MM.1S (cell line): ENCODE measurements at regions not wholly inside any gene's neighbourhood (a gene's known extent, or its start where the extent isn't known, plus 50 kb on each side); places are given as distances from the start of the nearest gene placed in this dataset.

ENCODE experiments used
- DNase-seq: peaks from one replicate; pipeline ENCODE4 v3.0.0-alpha.2; 2015
- H2AFZ ChIP-seq: fragments of 300-600 bp; sonication (generic); 2 replicates; pipeline ENCODE4 v1.6.0; 2016; ENCODE audit warnings: antibody characterized with exemption, low read length
- H3F3A ChIP-seq: fragments of 300-600 bp; sonication (generic); 2 replicates; pipeline ENCODE4 v1.6.1; 2016; ENCODE audit warnings: mild to moderate bottlenecking, antibody characterized with exemption, low read length, moderate library complexity, mixed read lengths; ENCODE audit not compliant: insufficient read depth
- H3K27ac ChIP-seq: fragments of 300-600 bp; sonication (generic); 2 replicates; pipeline ENCODE4 v1.5.1; 2016; ENCODE audit warnings: mild to moderate bottlenecking, low read length
- H3K27me3 ChIP-seq: fragments of 300-600 bp; sonication (generic); replicated peaks from 2 replicates; pipeline ENCODE4 v1.6.0; 2016; ENCODE audit warnings: low read length; ENCODE audit not compliant: insufficient read depth
- H3K36me3 ChIP-seq: fragments of 300-600 bp; sonication (generic); replicated peaks from 2 replicates; pipeline ENCODE4 v1.6.1; 2016; ENCODE audit warnings: mild to moderate bottlenecking, low read length, mixed read lengths; ENCODE audit not compliant: insufficient read depth
- H3K4me1 ChIP-seq: fragments of 300-600 bp; sonication (generic); 2 replicates; pipeline ENCODE4 v1.6.1; 2016; ENCODE audit warnings: low read length, mixed read lengths
- H3K4me2 ChIP-seq: fragments of 300-600 bp; sonication (generic); 2 replicates; pipeline ENCODE4 v1.6.0; 2016; ENCODE audit warnings: low read depth, low read length
- H3K4me3 ChIP-seq: fragments of 300-600 bp; sonication (generic); 2 replicates; pipeline ENCODE4 v1.5.1; 2016; ENCODE audit warnings: low read length, mixed read lengths
- H3K79me2 ChIP-seq: fragments of 300-600 bp; sonication (generic); 2 replicates; pipeline ENCODE4 v1.6.1; 2016; ENCODE audit warnings: mixed run types, low read length, mixed read lengths
- H3K9ac ChIP-seq: fragments of 300-600 bp; sonication (generic); 2 replicates; pipeline ENCODE4 v1.6.1; 2016; ENCODE audit warnings: low read length, mixed read lengths
- H3K9me2 ChIP-seq: fragments of 300-600 bp; sonication (generic); replicated peaks from 2 replicates; pipeline ENCODE4 v1.6.1; 2016; ENCODE audit warnings: mild to moderate bottlenecking, low read length, mixed read lengths; ENCODE audit not compliant: insufficient read depth
- H3K9me3 ChIP-seq: fragments of 300-600 bp; sonication (generic); replicated peaks from 2 replicates; pipeline ENCODE4 v1.6.1; 2016; ENCODE audit warnings: mild to moderate bottlenecking, low read length, mixed read lengths; ENCODE audit not compliant: insufficient read depth
- H4K20me1 ChIP-seq: fragments of 300-600 bp; sonication (generic); 2 replicates; pipeline ENCODE4 v1.6.1; 2016; ENCODE audit warnings: mild to moderate bottlenecking, low read length, moderate library complexity, mixed read lengths; ENCODE audit not compliant: insufficient read depth
- EZH2 ChIP-seq: fragments of 300-600 bp; sonication (generic); optimal IDR thresholded peaks from 2 replicates; pipeline ENCODE3; 2017; ENCODE audit warnings: low read depth, mild to moderate bottlenecking, antibody characterized with exemption, low read length, mixed read lengths
- EZH2phosphoT487 ChIP-seq: fragments of 300-600 bp; sonication (generic); IDR thresholded peaks from 2 replicates; pipeline ENCODE4 v1.6.1; 2018; ENCODE audit warnings: antibody characterized with exemption, low read length
- TF ChIP-seq, protein P1 (sequence below): fragments of 300-600 bp; sonication (generic); IDR thresholded peaks from 2 replicates; pipeline ENCODE4 v1.5.1; 2016; ENCODE audit warnings: antibody characterized with exemption, low read length, mixed read lengths

DNA sequence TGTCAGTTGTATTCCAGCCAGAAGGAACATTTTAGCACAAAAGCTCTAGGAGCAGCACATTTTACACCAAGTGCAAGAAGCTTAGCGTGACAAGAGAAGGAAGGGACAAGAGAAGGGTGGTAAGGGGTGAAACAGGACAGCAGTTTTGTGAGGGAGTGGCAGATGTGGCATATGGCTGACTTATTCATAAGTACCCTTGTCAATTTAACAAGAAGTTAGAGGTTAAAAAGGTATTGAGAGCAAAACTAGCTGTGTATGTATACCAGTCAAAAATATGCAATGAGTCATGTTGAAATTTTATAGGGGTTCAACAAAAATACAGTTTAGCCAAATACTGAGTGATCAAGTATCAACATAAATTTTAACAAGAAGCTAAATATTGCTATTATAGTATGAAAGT is 561.5 kb upstream of the POT1 start:
- no peak for DNase-seq
- H3K9me3 ChIP-seq = no peaks in the 10 kb centered on the region
- no peak overlapping the region for H3K4me2 ChIP-seq
- H3K4me1 ChIP-seq = no peaks in the 10 kb centered on the region
- no peaks in the 10 kb centered on the region for H3K36me3 ChIP-seq
- H2AFZ ChIP-seq = no peak overlapping the region
- no peaks in the 10 kb centered on the region for H3K27me3 ChIP-seq
- TF ChIP-seq EZH2phosphoT487 (no peak), EZH2 (no peak)
- TF ChIP-seq, protein P1, sequence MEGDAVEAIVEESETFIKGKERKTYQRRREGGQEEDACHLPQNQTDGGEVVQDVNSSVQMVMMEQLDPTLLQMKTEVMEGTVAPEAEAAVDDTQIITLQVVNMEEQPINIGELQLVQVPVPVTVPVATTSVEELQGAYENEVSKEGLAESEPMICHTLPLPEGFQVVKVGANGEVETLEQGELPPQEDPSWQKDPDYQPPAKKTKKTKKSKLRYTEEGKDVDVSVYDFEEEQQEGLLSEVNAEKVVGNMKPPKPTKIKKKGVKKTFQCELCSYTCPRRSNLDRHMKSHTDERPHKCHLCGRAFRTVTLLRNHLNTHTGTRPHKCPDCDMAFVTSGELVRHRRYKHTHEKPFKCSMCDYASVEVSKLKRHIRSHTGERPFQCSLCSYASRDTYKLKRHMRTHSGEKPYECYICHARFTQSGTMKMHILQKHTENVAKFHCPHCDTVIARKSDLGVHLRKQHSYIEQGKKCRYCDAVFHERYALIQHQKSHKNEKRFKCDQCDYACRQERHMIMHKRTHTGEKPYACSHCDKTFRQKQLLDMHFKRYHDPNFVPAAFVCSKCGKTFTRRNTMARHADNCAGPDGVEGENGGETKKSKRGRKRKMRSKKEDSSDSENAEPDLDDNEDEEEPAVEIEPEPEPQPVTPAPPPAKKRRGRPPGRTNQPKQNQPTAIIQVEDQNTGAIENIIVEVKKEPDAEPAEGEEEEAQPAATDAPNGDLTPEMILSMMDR = no peak
- no peak overlapping the region for H3K9ac ChIP-seq
- no peaks in the 10 kb centered on the region for H3K79me2 ChIP-seq
- no peaks in the 10 kb centered on the region for H4K20me1 ChIP-seq
- H3K4me3 ChIP-seq = no peak overlapping the region
- no peaks in the 10 kb centered on the region for H3K9me2 ChIP-seq
- H3F3A ChIP-seq = no peaks in the 10 kb centered on the region
- no peak overlapping the region for H3K27ac ChIP-seq

DNA sequence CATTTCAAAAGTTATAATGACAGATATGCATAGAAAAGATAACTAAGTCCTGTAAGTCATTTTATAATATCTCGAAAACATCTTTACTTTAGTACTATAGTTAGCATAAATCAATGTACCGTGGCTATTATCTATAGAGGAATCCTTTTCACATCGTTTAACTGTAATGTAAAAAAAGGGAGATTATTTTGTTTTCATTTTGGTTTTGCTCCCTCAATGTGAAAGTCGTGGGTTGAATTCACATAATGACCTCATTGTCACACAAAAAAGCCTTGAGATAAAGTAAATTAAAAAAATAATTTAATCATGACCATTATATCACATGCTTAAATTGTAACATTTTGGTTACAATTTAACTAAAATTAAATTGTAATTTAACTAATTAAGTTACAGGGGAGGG is 560.5 kb upstream of the POT1 start:
- H2AFZ ChIP-seq = no peak overlapping the region
- H3K9ac ChIP-seq = no peak overlapping the region
- no peak overlapping the region for H3K4me2 ChIP-seq
- no peaks in the 10 kb centered on the region for H3F3A ChIP-seq
- H3K79me2 ChIP-seq = no peaks in the 10 kb centered on the region
- no peaks in the 10 kb centered on the region for H3K4me1 ChIP-seq
- no peaks in the 10 kb centered on the region for H3K36me3 ChIP-seq
- H3K27ac ChIP-seq = no peak overlapping the region
- no peaks in the 10 kb centered on the region for H3K27me3 ChIP-seq
- no peaks in the 10 kb centered on the region for H3K9me2 ChIP-seq
- H3K4me3 ChIP-seq = no peak overlapping the region
- H3K9me3 ChIP-seq = no peaks in the 10 kb centered on the region
- no peak for DNase-seq
- no peak for TF ChIP-seq EZH2
- TF ChIP-seq, protein P1 = no peak
- no peak for TF ChIP-seq EZH2phosphoT487
- no peaks in the 10 kb centered on the region for H4K20me1 ChIP-seq

DNA sequence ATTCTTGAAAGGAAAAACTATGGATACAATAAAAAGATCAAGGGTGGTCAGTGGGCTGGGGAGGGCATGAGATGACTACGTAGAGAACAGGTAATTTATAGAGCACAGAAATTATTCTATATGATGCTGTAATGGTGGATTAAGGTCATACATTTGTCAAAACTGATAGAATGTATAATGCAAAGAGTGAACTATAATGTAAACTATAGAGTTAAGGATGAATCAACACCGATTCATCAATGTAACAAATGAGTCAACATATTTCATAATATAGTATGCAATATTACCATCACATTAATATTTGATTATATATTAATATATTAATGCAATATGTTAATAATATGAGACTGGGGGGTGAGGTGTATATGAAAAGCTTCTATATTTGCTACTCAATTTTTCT is 555.6 kb upstream of the POT1 start:
- Histone ChIP-seq H2AFZ (no peak overlapping the region), H3K4me3 (no peak overlapping the region), H3K36me3 (no peaks in the 10 kb centered on the region), H3K9me3 (no peaks in the 10 kb centered on the region), H3K79me2 (no peaks in the 10 kb centered on the region), H3K4me1 (no peaks in the 10 kb centered on the region), H3K4me2 (no peak overlapping the region), H3K9me2 (no peaks in the 10 kb centered on the region), H3K9ac (no peak overlapping the region), H3K27me3 (no peaks in the 10 kb centered on the region), H4K20me1 (no peaks in the 10 kb centered on the region), H3F3A (no peaks in the 10 kb centered on the region), H3K27ac (no peak overlapping the region)
- DNase-seq = no peak
- TF ChIP-seq EZH2phosphoT487 (no peak), EZH2 (no peak)
- TF ChIP-seq, protein P1 = no peak
